ENCODE measurements at regions not wholly inside any gene's neighbourhood (a gene's known extent, or its start where the extent isn't known, plus 50 kb on each side); places are given as distances from the start of the nearest gene placed in this dataset.

DNA sequence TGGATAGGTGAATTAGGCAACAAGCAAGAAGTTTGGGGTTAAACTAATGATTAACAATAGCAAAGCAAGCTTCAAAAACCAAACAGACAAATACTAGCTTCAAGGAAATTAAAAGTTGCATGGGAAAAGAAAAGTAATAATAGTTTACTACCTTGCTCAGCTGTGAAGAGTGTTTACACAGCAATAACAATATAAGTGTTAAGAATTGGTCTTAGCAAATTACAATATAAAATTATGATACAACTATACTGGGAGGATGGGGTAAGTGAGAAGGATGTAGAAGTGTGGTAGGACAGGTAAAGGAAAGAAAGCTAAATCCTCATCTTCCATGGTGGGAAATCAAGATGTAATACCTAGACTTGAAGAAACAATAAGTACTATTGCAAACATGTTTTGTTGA is 137.7 kb upstream of the MAFB start:
- Histone ChIP-seq H4K20me1 (replicated peaks; ENCODE audit: control insufficient read depth, extremely low read depth, insufficient read depth, low read length) (no peaks in the 10 kb centered on the region), H3K36me3 (ENCODE audit: control insufficient read depth in 2 of 2, extremely low read depth in 1 of 2, insufficient read depth in 2 of 2, low read length in 2 of 2) (no peaks in the 10 kb centered on the region), H3K4me1 (ENCODE audit: control insufficient read depth, extremely low read depth, insufficient read depth, low read length) (no peaks in the 10 kb centered on the region), H3K4me2 (ENCODE audit: insufficient read depth, low read length) (no peak overlapping the region), H2AFZ (ENCODE audit: low read depth, low read length) (no peak overlapping the region), H3K9me1 (replicated peaks; ENCODE audit: control insufficient read depth, extremely low read depth, insufficient read depth, low read length) (no peaks in the 10 kb centered on the region), H3K27me3 (ENCODE audit: control insufficient read depth in 2 of 2, insufficient read depth in 2 of 2, low read length in 2 of 2) (peaks cover 0 to 2% of the 10 kb centered on the region in 2 experiments), H3K4me3 (replicated peaks in 1 of 3; ENCODE audit: insufficient read depth in 1 of 3, low read depth in 1 of 3, low read length in 3 of 3) (no peak overlapping the region), H3K27ac (ENCODE audit: insufficient read depth, low read depth, low read length) (no peak overlapping the region), H3K9me3 (replicated peaks; ENCODE audit: control insufficient read depth, insufficient read depth, low read length) (no peaks in the 10 kb centered on the region), H3K9ac (replicated peaks; ENCODE audit: extremely low read depth, insufficient read depth, low read length) (no peak overlapping the region), H3K79me2 (ENCODE audit: control insufficient read depth, insufficient read depth, low read length) (no peaks in the 10 kb centered on the region)
- DNase-seq (ENCODE audit: low read depth, low spot score) (no peak), FAIRE-seq (no peak)
- dilution Hi-C loops (cut with MboI; ENCODE audit: extremely low pct_ligation_motif_present, low sequenced_read_pairs): no loop called here
- ChIA-PET CTCF (interaction anchor here (1.8 kb wide), 1 partner anchor 85 kb away, joined by 4 read pairs; no protein-coding TSS in a partner anchor), POLR2A (no interaction called here)
- no TSS peak for BruUV-seq (replicated peaks)
- TF ChIP-seq JUN (IDR thresholded peaks at IDR 0.05; ENCODE audit: borderline replicate concordance, insufficient read depth, insufficient read length, low read depth): no peak
- TF ChIP-seq POLR2A (IDR thresholded peaks at IDR 0.05; ENCODE audit: low read depth, low read length): no peak
- no peak for TF ChIP-seq GATA2 (IDR thresholded peaks at IDR 0.05; ENCODE audit: insufficient read depth, insufficient read length, low read depth, low read length)
- no peak for TF ChIP-seq MAX (IDR thresholded peaks at IDR 0.05; ENCODE audit: insufficient read depth, insufficient read length)
- TF ChIP-seq POLR2AphosphoS5 (IDR thresholded peaks at IDR 0.05; ENCODE audit: insufficient read depth, low read depth, low read length): no peak
- TF ChIP-seq MYC (IDR thresholded peaks at IDR 0.05; ENCODE audit: low read depth, low read length): no peak
- TF ChIP-seq FOS (IDR thresholded peaks at IDR 0.05; ENCODE audit: borderline replicate concordance, insufficient read depth, low read length): no peak
- no peak for TF ChIP-seq EZH2 (IDR thresholded peaks at IDR 0.05; ENCODE audit: borderline replicate concordance, low read depth, low read length, severe bottlenecking)
- TF ChIP-seq, protein P1, sequence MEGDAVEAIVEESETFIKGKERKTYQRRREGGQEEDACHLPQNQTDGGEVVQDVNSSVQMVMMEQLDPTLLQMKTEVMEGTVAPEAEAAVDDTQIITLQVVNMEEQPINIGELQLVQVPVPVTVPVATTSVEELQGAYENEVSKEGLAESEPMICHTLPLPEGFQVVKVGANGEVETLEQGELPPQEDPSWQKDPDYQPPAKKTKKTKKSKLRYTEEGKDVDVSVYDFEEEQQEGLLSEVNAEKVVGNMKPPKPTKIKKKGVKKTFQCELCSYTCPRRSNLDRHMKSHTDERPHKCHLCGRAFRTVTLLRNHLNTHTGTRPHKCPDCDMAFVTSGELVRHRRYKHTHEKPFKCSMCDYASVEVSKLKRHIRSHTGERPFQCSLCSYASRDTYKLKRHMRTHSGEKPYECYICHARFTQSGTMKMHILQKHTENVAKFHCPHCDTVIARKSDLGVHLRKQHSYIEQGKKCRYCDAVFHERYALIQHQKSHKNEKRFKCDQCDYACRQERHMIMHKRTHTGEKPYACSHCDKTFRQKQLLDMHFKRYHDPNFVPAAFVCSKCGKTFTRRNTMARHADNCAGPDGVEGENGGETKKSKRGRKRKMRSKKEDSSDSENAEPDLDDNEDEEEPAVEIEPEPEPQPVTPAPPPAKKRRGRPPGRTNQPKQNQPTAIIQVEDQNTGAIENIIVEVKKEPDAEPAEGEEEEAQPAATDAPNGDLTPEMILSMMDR (IDR thresholded peaks at IDR 0.05; ENCODE audit: extremely low read depth in 1 of 2, insufficient read depth in 1 of 2, low read depth in 1 of 2, low read length in 2 of 2): no peak
- intact Hi-C loops (cut with micrococcal nuclease): no loop called here
